HCT116 (cell line): ENCODE measurements at regions not wholly inside any gene's neighbourhood (a gene's known extent, or its start where the extent isn't known, plus 50 kb on each side); places are given as distances from the start of the nearest gene placed in this dataset.

Source experiments
- ATAC-seq: fragments of 200-7000 bp; cut with Tn5 transposase; 2 replicates; pipeline ENCODE4 v1.9.1; 2020; ENCODE audit warnings: mild to moderate bottlenecking, moderate library complexity
- BruUV-seq: library from RNA; stranded (reverse); fragments of 400-500 nt; replicated peaks from 2 replicates; lab custom pipeline; 2021; lab: Mats Ljungman, UMichigan
- CTCF ChIA-PET: fragments of 300-600 bp; sonication (Branson Sonifier 250); formaldehyde crosslinking; loops from one replicate; lab custom pipeline; 2021; ENCODE audit warnings: antibody characterized with exemption; lab: Charles Lee
- POLR2A ChIA-PET: fragments of 300-600, 350-600 bp; sonication (Branson Sonifier 250); formaldehyde crosslinking; loops from one replicate; lab custom pipeline; 2021; ENCODE audit warnings: antibody characterized with exemption; lab: Charles Lee
- RAD21 ChIA-PET, 2 experiments: fragments of 300-600 bp; sonication (Branson Sonifier 250); formaldehyde crosslinking; loops; one replicate each; lab custom pipeline; 2023; ENCODE audit warnings: low total read pairs in 2 of 2; ENCODE audit not compliant: uncharacterized antibody in 2 of 2, unreplicated experiment in 2 of 2, low non-redundant PET in 1 of 2; lab: Charles Lee
- DNase-seq: peaks from one replicate; pipeline ENCODE4 v3.0.0-alpha.2; 2010; ENCODE audit warnings: low read depth, low spot score
- H2AFZ ChIP-seq: fragments of 200-600 bp; shearing (Covaris generic), sonication (generic); 2 replicates; pipeline ENCODE4 v1.6.1; 2017; ENCODE audit warnings: low read depth, mixed run types, mixed read lengths, antibody characterized with exemption, low read length; ENCODE audit not compliant: poor library complexity, severe bottlenecking
- H3K27ac ChIP-seq: 2 replicates; pipeline ENCODE4 v1.5.1; 2012; ENCODE audit warnings: low read depth, low read length
- H3K27me3 ChIP-seq: fragments of 200-600 bp; sonication (generic); 2 replicates; pipeline ENCODE4 v1.6.1; 2016; ENCODE audit warnings: mixed run types, low read length, mixed read lengths; ENCODE audit not compliant: insufficient read depth
- H3K36me3 ChIP-seq, 2 experiments: fragments of 200-500 bp in 1 of 2; fragments of 200-600 bp in 1 of 2; sonication (Bioruptor generic) in 1 of 2; sonication (generic) in 1 of 2; 2 replicates each; pipeline versions ENCODE4 v1.5.1 to v1.6.1; 2014 to 2016; ENCODE audit warnings: low read length in 2 of 2, inconsistent platforms in 1 of 2, mixed read lengths in 1 of 2, mixed run types in 1 of 2; ENCODE audit not compliant: insufficient read depth in 2 of 2, control insufficient read depth in 1 of 2
- H3K4me1 ChIP-seq, 2 experiments: fragments of 200-600 bp in 1 of 2; sonication (generic) in 1 of 2; 2 replicates each; pipeline versions ENCODE4 v1.5.1 to v1.6.1; 2012 to 2017; ENCODE audit warnings: low read length in 2 of 2, inconsistent platforms in 1 of 2, mild to moderate bottlenecking in 1 of 2, mixed read lengths in 1 of 2, mixed run types in 1 of 2, moderate library complexity in 1 of 2; ENCODE audit not compliant: insufficient read depth in 2 of 2, control insufficient read depth in 1 of 2
- H3K4me2 ChIP-seq: fragments of 200-600 bp; sonication (generic); 2 replicates; pipeline ENCODE4 v1.6.1; 2017; ENCODE audit warnings: mixed run types, low read length, mixed read lengths
- H3K4me3 ChIP-seq, 2 experiments: fragments of 200-600 bp in 1 of 2; sonication (generic) in 1 of 2; replicated peaks in 1 of 2; 2 replicates each; pipeline ENCODE4 v1.5.1; 2011 to 2016; ENCODE audit warnings: low read length in 2 of 2, control low read depth in 1 of 2, low read depth in 1 of 2, mild to moderate bottlenecking in 1 of 2, mixed read lengths in 1 of 2, mixed run types in 1 of 2
- H3K79me2 ChIP-seq: fragments of 200-600 bp; sonication (generic); 2 replicates; pipeline ENCODE4 v1.6.1; 2017; ENCODE audit warnings: mild to moderate bottlenecking, mixed run types, low read length, moderate library complexity, mixed read lengths; ENCODE audit not compliant: insufficient read depth
- H3K9ac ChIP-seq: fragments of 200-600 bp; sonication (generic); 2 replicates; pipeline ENCODE4 v1.6.1; 2016; ENCODE audit warnings: low read length, mixed read lengths
- H3K9me2 ChIP-seq: fragments of 200-600 bp; sonication (generic), shearing (Covaris generic); 2 replicates; pipeline ENCODE4 v1.6.1; 2017; ENCODE audit warnings: mixed run types, mild to moderate bottlenecking, moderate library complexity; ENCODE audit not compliant: insufficient read depth
- H3K9me3 ChIP-seq, 2 experiments: fragments of 200-500 bp in 1 of 2; fragments of 200-600 bp in 1 of 2; sonication (Bioruptor generic) in 1 of 2; sonication (generic) in 1 of 2; 2 replicates each; pipeline ENCODE4 v1.6.1; 2014 to 2017; ENCODE audit warnings: low read length in 2 of 2, mixed read lengths in 2 of 2, inconsistent platforms in 1 of 2, low read depth in 1 of 2, mild to moderate bottlenecking in 1 of 2, mixed run types in 1 of 2, moderate library complexity in 1 of 2; ENCODE audit not compliant: control insufficient read depth in 1 of 2, insufficient read depth in 1 of 2
- H4K20me1 ChIP-seq: fragments of 200-600 bp; sonication (generic), shearing (Covaris generic); 2 replicates; pipeline ENCODE4 v1.6.1; 2017; ENCODE audit warnings: mixed run types, mild to moderate bottlenecking, moderate library complexity; ENCODE audit not compliant: insufficient read depth
- ATF3 ChIP-seq: IDR thresholded peaks from 2 replicates; pipeline ENCODE4 v1.6.1; 2012
- CBX3 ChIP-seq: IDR thresholded peaks from 2 replicates; pipeline ENCODE4 v1.6.1; 2012; ENCODE audit warnings: low read depth
- CEBPB ChIP-seq: IDR thresholded peaks from 2 replicates; pipeline ENCODE4 v1.6.1; 2012; ENCODE audit warnings: low read depth
- EGR1 ChIP-seq: IDR thresholded peaks from 2 replicates; pipeline ENCODE4 v1.6.1; 2012; ENCODE audit warnings: low read depth
- ELF1 ChIP-seq: IDR thresholded peaks from 2 replicates; pipeline ENCODE4 v1.6.1; 2012; ENCODE audit warnings: low read depth, borderline replicate concordance
- EZH2 ChIP-seq: fragments of 200-600 bp; sonication (generic); IDR thresholded peaks from 2 replicates; pipeline ENCODE4 v1.6.1; 2017; ENCODE audit warnings: antibody characterized with exemption, mixed run types
- EZH2phosphoT487 ChIP-seq: fragments of 200-600 bp; IDR thresholded peaks from 2 replicates; pipeline ENCODE4 v1.6.1; 2018; ENCODE audit warnings: antibody characterized with exemption, borderline replicate concordance
- FOSL1 ChIP-seq: IDR thresholded peaks from 2 replicates; pipeline ENCODE4 v1.6.1; 2012; ENCODE audit warnings: low read depth
- JUND ChIP-seq: IDR thresholded peaks from 2 replicates; pipeline ENCODE4 v1.6.1; 2012
- MAX ChIP-seq: IDR thresholded peaks from 2 replicates; pipeline ENCODE4 v1.6.1; 2012
- POLR2A ChIP-seq: IDR thresholded peaks from 2 replicates; pipeline ENCODE4 v1.7.0; 2011; ENCODE audit warnings: borderline replicate concordance; ENCODE audit not compliant: insufficient read depth, insufficient read length; ENCODE audit errors: extremely low read depth
- RAD21 ChIP-seq: IDR thresholded peaks from 2 replicates; pipeline ENCODE4 v1.6.1; 2012; ENCODE audit warnings: low read depth, mild to moderate bottlenecking
- REST ChIP-seq: IDR thresholded peaks from 2 replicates; pipeline ENCODE4 v1.6.1; 2012; ENCODE audit warnings: low read depth
- SIN3A ChIP-seq: IDR thresholded peaks from 2 replicates; pipeline ENCODE4 v1.6.1; 2012; ENCODE audit warnings: low read depth
- SP1 ChIP-seq: IDR thresholded peaks from 2 replicates; pipeline ENCODE4 v1.6.1; 2012; ENCODE audit warnings: low read depth
- TCF7L2 ChIP-seq: IDR thresholded peaks from 2 replicates; pipeline ENCODE4 v1.7.0; 2011; ENCODE audit warnings: borderline replicate concordance, inconsistent platforms; ENCODE audit not compliant: insufficient read depth, insufficient read length; ENCODE audit errors: extremely low read depth
- YY1 ChIP-seq: IDR thresholded peaks from 2 replicates; pipeline ENCODE4 v1.6.1; 2011; ENCODE audit warnings: low read length, low read depth, moderate library complexity, mild to moderate bottlenecking; ENCODE audit not compliant: insufficient replicate concordance; ENCODE audit errors: extremely low read depth
- ZBTB33 ChIP-seq: IDR thresholded peaks from 2 replicates; pipeline ENCODE4 v1.6.1; 2011; ENCODE audit warnings: mild to moderate bottlenecking, low read length, moderate library complexity; ENCODE audit not compliant: insufficient replicate concordance; ENCODE audit errors: extremely low read depth
- ZFX ChIP-seq: fragments of 450-650 bp; IDR thresholded peaks from 2 replicates; pipeline ENCODE4 v1.6.1; 2017
- intact Hi-C: fragments of 100-400 bp; cut with micrococcal nuclease; formaldehyde crosslinking; loops from 2 replicates; pipeline ENCODE4 v1.10.0; 2022

GRCh38 chr7:16205466-16205865 is 215.9 kb downstream of the CRPPA start:
- Histone ChIP-seq H3K4me2 (no peak overlapping the region), H3K9me3 (no peaks in the 10 kb centered on the region), H3K4me1 (peaks cover 0 to 2% of the 10 kb centered on the region in 2 experiments; a peak in 1 of 4 replicates), H3K79me2 (no peaks in the 10 kb centered on the region), H2AFZ (no peak overlapping the region), H3K27me3 (no peaks in the 10 kb centered on the region), H4K20me1 (no peaks in the 10 kb centered on the region), H3K4me3 (no peak overlapping the region), H3K36me3 (no peaks in the 10 kb centered on the region), H3K27ac (no peak overlapping the region), H3K9me2 (no peaks in the 10 kb centered on the region), H3K9ac (no peak overlapping the region)
- intact Hi-C loops: no loop called here
- BruUV-seq: no TSS peak
- TF ChIP-seq YY1 (no peak), ZBTB33 (no peak), ZFX (no peak), EGR1 (no peak), MAX (no peak), FOSL1 (no peak), REST (no peak), EZH2 (no peak), SP1 (no peak), RAD21 (no peak), EZH2phosphoT487 (no peak), CEBPB (no peak), ATF3 (no peak), ELF1 (no peak), POLR2A (no peak), TCF7L2 (no peak), SIN3A (no peak), JUND (no peak), CBX3 (no peak)
- RAD21 ChIA-PET: no interaction called here
- DNase-seq (no peak), ATAC-seq (no peak)
- CTCF ChIA-PET: no interaction called here
- POLR2A ChIA-PET: no interaction called here
